HL-60 (cell line): ENCODE measurements at regions not wholly inside any gene's neighbourhood (a gene's known extent, or its start where the extent isn't known, plus 50 kb on each side); places are given as distances from the start of the nearest gene placed in this dataset.

Source experiments
- GABPA ChIP-seq: IDR thresholded peaks from 2 replicates; pipeline ENCODE4 v1.6.1; 2012; ENCODE audit warnings: low read depth
- POLR2AphosphoS5 ChIP-seq: IDR thresholded peaks from 2 replicates; pipeline ENCODE4 v1.6.1; 2012; ENCODE audit warnings: low read depth
- REST ChIP-seq: IDR thresholded peaks from 2 replicates; pipeline ENCODE4 v1.6.1; 2012; ENCODE audit warnings: low read depth; ENCODE audit not compliant: insufficient replicate concordance
- TF ChIP-seq, protein P1 (sequence below): IDR thresholded peaks from one replicate; pipeline ENCODE4 v1.5.1; 2011; ENCODE audit warnings: low read length, control low read depth, inconsistent platforms; ENCODE audit not compliant: insufficient read depth

- no peak for TF ChIP-seq REST
- TF ChIP-seq, protein P1, sequence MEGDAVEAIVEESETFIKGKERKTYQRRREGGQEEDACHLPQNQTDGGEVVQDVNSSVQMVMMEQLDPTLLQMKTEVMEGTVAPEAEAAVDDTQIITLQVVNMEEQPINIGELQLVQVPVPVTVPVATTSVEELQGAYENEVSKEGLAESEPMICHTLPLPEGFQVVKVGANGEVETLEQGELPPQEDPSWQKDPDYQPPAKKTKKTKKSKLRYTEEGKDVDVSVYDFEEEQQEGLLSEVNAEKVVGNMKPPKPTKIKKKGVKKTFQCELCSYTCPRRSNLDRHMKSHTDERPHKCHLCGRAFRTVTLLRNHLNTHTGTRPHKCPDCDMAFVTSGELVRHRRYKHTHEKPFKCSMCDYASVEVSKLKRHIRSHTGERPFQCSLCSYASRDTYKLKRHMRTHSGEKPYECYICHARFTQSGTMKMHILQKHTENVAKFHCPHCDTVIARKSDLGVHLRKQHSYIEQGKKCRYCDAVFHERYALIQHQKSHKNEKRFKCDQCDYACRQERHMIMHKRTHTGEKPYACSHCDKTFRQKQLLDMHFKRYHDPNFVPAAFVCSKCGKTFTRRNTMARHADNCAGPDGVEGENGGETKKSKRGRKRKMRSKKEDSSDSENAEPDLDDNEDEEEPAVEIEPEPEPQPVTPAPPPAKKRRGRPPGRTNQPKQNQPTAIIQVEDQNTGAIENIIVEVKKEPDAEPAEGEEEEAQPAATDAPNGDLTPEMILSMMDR: peak; percentile 27
- TF ChIP-seq POLR2AphosphoS5: no peak
- no peak for TF ChIP-seq GABPA
Observed at GRCh38 chr1:219837274-219837993, 90.9 kb downstream of the SLC30A10 start.
